HG03342 (cell line): ENCODE measurements at regions not wholly inside any gene's neighbourhood (a gene's known extent, or its start where the extent isn't known, plus 50 kb on each side); places are given as distances from the start of the nearest gene placed in this dataset.

Source experiments
- ATAC-seq: cut with Tn5 transposase; IDR thresholded peaks from one replicate; pipeline ENCODE4 v1.9.1; 2021; ENCODE audit warnings: mild to moderate bottlenecking, moderate library complexity; ENCODE audit not compliant: unreplicated experiment

GRCh38 chr22:22151308-22151707 lies 93.3 kb upstream of the VPREB1 start:
- no peak for ATAC-seq

GRCh38 chr22:22150457-22150856 lies 94.1 kb upstream of the VPREB1 start:
- ATAC-seq = no peak

- no peak for ATAC-seq
These were observed 95.7 kb upstream of the VPREB1 start for GRCh38 chr22:22148905-22149304.

DNA sequence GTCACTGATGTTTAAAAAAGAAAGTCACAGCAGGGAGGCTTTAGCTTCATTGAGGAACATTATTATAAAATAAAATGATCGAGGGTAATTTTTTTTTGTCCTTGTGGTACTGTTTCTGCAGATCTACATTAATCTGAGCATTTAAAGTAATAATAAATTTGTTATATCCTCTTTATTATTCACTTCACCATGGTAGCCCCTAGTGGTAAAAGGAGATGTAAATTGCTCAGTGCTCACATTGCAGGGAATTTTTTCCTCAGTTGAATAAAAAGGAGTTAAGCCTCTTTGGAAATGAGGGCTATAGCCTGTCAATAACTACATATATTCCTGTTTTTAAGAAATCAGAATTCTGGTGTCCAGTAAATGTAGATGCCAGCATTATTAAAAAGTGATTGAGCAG lies 99.7 kb upstream of the VPREB1 start:
- ATAC-seq = no peak

GRCh38 chr22:22143448-22143847 lies 101.1 kb upstream of the VPREB1 start:
- no peak for ATAC-seq

DNA sequence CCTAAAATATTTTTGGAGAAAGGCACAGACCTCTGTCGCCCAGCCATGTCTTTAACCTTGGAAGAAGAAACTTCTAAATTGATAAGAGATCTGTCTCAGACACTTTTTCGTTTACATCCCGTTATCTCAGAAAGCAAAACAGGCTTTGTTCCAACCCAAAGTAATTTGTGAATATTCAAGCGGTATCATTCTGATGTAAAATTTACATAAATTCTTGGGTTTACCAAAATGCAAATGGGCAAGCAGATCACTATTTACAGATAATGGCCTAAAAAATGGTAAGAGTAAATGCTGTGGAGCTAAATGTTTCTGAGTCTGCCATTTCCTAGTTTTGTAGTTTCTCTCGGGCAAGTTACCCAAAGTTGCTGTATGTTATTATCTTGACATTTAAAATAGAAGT lies 101.9 kb upstream of the VPREB1 start:
- no peak for ATAC-seq

GRCh38 chr22:22141771-22142591 lies 102.6 kb upstream of the VPREB1 start:
- no peak for ATAC-seq

- ATAC-seq = no peak
These were observed 103.6 kb upstream of the VPREB1 start for GRCh38 chr22:22141031-22141430.

DNA sequence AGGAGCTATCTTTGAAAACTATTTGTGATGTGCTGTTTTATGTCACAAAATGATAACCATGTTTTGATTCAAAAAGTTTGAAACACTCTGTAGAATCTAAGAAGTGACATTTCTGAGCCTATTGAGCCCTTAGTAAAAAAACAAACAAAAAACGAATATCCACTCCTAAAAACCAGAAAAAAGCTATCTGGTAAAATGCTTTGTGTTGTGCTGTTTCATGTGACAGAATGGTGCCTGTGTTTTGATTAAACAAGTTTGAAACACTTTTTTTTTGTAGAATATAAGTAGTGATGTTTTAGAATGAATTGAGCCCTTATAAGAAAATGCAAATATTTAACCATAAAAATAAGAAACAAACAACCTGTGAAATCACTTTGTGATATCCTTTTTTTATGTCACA lies 105.2 kb upstream of the VPREB1 start:
- ATAC-seq = no peak

- ATAC-seq = no peak
These were observed 105.7 kb upstream of the VPREB1 start for GRCh38 chr22:22138915-22139314.

DNA sequence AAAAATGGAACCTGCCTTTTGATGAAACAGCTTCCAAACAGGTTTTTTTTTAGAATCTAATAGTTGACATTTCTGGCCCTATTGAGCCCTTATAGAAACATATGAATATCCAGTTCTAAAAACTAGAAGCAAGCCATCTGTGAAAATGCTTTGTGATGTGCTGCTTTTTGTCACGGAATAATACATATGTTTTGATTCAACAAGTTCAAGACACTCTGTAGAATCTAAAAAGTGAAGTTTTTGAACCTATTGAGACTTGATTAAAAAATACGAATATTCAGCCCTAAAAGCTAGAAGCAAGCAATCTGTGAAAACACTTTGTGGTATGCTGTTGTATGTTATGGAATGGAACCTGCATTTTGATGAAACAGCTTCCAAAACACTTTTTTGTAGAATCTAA lies 106.7 kb upstream of the VPREB1 start:
- no peak for ATAC-seq

GRCh38 chr22:22133910-22134309 lies 110.7 kb upstream of the VPREB1 start:
- no peak for ATAC-seq

DNA sequence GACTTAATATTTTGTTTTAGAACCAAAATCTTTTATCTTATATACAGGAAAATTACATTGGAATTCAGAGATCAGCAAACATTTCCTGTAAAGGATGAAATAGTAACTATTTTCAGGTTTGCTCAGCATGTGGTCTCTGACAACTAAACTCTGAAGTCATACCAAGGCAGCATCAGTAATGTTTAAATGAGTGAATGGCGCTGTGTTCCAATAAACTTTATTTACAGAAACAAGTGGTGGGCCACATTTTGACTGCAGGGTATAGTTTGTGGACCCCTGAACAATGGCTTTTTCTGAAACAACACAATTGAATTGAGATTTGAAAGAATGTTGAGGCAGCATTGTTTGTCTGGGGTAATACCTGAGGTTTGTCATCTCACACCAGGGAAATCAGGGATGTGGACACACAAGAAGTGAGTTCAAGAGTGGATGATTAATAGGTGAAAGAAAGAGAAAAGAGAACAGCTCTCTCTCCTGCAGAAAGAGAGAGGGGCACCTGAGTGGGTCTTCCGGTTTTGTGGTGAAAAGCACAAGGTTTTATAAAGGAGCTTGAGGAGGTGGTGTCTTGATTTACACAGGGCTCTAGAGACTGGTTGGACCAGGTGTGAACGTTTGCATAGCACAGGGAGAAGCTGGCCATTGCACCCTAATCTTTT lies 113.5 kb upstream of the VPREB1 start:
- no peak for ATAC-seq

DNA sequence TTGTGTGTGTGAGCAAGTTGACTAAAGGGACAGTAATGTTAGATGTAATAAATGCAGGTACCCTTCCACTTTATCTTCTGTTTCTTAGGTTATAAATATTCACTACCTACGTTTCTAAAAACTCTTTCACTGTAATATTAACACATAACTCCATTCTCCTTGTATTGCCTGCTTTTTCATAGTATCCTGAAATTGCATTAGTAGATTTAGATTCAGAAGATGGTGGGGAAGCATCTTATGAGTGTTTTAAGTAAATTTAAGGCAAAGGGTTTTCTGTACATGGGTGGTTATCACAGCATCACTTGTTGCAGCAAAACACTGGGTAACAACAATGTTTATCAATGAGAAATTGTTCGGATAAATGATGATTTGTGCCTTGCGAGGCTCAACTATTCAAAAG lies 115.2 kb upstream of the VPREB1 start:
- ATAC-seq = no peak

DNA sequence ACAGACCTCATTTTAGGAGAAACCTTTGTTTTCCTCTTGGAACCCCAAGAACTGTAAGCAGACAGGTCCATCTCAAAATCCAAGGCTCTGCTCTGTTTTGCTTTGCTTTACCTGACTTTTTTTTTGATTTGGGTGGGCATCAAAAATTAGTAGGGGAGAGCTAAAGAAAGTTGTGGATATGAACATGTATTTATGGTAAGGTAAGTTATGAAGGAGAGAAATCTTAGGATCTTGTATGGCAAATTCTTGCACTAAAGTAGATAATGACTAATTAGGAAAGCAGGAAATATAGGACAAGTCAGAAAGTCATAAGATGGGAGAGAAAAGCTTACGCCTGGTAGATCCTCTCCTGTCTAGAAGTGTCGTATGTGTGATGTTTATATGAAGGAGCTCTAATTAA lies 116.1 kb upstream of the VPREB1 start:
- ATAC-seq = no peak

GRCh38 chr22:22127100-22127499 lies 117.5 kb upstream of the VPREB1 start:
- ATAC-seq = no peak

DNA sequence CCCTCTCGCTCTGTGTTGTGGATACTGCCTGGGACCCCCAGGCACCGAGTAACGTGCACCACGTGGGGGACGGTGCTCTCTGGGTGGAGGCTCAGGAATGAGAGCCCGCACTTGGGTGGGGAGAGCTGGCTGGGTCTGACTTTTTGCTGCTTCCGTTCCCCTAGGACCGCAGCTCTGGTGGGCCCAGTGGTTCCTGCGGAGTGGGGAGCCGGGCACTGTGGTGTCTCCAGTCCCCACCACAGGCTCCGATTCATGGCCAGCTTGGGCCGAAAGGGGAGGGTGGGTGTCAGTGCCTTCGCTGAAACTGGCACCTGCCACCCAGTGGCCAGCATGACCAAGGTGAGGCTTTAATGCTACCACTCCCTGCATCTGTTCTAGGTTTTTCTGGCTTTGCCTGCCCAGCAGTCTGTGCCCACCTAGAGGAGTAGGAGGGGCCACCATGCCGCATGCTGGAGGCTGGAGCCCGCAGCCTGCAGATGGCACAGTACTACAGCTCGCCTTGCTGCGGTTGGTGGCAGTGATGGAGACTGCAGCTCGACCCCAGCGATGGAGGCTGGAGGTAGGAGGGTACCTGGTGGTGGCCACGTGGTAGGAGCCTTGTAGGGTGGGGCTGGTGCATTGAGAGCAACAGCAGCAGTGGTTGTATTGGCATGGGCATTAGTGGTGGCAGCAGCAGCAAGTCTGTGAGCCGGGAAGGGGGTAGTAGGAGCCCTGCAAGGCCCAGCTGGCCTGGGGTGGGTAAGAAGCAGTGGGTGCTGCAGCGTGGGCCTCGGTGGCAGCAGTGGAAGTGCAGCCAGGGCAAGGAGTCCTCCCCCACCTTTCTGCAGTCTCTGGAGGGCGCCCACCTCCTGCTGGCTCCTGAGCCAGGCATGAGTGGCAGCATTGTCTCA lies 118.8 kb upstream of the VPREB1 start:
- no peak for ATAC-seq

DNA sequence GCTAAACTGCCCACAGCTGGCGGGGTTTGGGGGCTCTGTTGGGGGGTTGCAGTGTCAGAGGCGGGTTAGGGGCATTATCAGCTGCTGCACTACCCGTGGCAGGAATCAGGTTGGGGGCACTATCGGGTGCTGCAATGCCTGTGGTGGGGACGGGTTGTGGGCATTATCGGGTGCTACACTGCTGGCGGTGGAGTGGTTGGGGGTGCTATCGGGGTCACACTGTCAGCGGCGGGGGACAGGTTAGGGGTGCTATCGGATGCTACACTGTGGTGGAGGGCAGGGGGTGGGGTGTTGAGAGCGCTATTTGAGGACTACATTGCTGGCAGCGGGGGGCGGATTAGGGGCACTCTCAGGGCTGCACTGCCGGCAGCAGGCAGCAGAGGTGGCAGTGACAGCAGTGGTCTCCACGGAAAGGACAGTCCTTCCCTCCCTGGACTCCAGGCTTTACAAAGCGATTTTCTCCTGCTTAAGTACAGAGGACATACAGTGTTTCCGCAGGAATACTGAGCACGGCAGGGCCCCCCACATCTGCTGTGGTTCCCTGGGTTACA lies 119.5 kb upstream of the VPREB1 start:
- no peak for ATAC-seq

DNA sequence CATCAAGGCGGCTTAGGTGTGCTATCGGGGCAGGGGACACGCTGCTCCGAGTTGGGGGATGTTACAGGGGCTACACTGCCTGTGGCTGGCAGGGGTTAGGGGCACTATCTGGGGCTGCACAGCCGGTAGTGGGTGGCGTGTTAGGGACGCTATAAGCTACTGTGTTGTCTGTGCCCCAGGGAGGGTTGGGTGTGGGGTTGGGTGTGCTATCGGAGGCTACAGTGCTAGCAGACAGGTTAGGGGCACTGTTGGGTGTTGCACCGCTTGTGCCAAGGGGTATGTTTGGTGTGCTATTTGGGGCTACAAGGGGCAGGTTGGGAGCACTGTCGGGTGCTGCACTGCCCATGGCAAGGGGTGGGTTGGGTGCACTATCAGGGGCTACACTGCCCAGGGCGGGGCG lies 120.2 kb upstream of the VPREB1 start:
- no peak for ATAC-seq

GRCh38 chr22:22123960-22124278 lies 120.7 kb upstream of the VPREB1 start:
- ATAC-seq = no peak

- ATAC-seq = no peak
These were observed 121.2 kb upstream of the VPREB1 start for GRCh38 chr22:22123118-22123959.
